ENCODE measurements at regions not wholly inside any gene's neighbourhood (a gene's known extent, or its start where the extent isn't known, plus 50 kb on each side); places are given as distances from the start of the nearest gene placed in this dataset.
"Not testable (repeated sequence)": the region's sequence is repeated elsewhere in the genome, so short reads cannot be mapped to it uniquely, and the experiment has no call there.

DNA sequence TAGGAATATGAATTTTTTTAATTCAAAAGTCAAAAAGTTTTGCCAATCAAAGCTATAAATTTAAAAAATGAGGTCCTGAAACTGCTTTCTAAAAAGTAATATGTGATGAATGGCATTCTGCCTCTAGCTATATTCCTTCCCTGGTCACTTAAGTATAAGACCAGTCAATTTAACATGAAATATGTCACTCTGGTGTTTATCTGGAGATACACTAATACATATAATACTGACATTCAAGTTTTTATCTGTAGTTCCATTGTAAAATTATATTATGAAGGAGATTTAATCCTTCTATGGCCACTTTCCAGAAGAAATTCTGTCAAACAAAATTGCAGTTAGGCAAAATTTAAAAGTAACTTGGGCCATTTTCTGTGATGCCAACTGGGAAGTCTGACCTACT is 236.8 kb downstream of the CNTN3 start:
- no peaks in the 10 kb centered on the region for H3K36me3 Mint-ChIP-seq
- no peak for DNase-seq
- Histone ChIP-seq H3K4me1 (ENCODE audit: control insufficient read depth in 1 of 2, insufficient read depth in 2 of 2, low read length in 2 of 2) (no peaks in the 10 kb centered on the region), H3K36me3 (replicated peaks in 1 of 2; ENCODE audit: control insufficient read depth in 1 of 2, insufficient read depth in 2 of 2, low read length in 2 of 2) (no peaks in the 10 kb centered on the region), H3K27ac (ENCODE audit: low read depth in 1 of 2, low read length in 2 of 2) (no peak overlapping the region), H3K4me2 (replicated peaks; ENCODE audit: extremely low read depth, low read length, poor library complexity, severe bottlenecking) (no peak overlapping the region), H3K79me2 (ENCODE audit: insufficient read depth, low read length) (no peaks in the 10 kb centered on the region), H3K4me3 (replicated peaks in 1 of 3; ENCODE audit: low read depth in 2 of 3, low read length in 3 of 3) (no peak overlapping the region), H4K20me1 (ENCODE audit: insufficient read depth, low read length) (no peaks in the 10 kb centered on the region), H3K9me3 (replicated peaks in 1 of 2; ENCODE audit: control insufficient read depth in 1 of 2, insufficient read depth in 1 of 2, low read length in 2 of 2) (peaks cover 2 to 7% of the 10 kb centered on the region in 2 donors), H2AFZ (ENCODE audit: insufficient read depth, low read depth, low read length, poor library complexity, severe bottlenecking) (no peak overlapping the region), H3K27me3 (ENCODE audit: control insufficient read depth in 2 of 2, insufficient read depth in 2 of 2, low read length in 2 of 2) (no peaks in the 10 kb centered on the region), H3K9ac (ENCODE audit: insufficient read depth, low read length, poor library complexity, severe bottlenecking) (no peak overlapping the region)
- intact Hi-C loops (cut with micrococcal nuclease), result no loop called here
- TF ChIP-seq CTCF (IDR thresholded peaks at IDR 0.05), result no peak
- no peak overlapping the region for H3K27ac Mint-ChIP-seq
- no peaks in the 10 kb centered on the region for H3K4me1 Mint-ChIP-seq
- peaks cover 0 to 12% (median 0%) of the 10 kb centered on the region in 7 donors for H3K9me3 Mint-ChIP-seq
- H3K27me3 Mint-ChIP-seq (ENCODE audit: low read depth in 3 of 3), result peaks cover 0 to under 1% (median 0%) of the 10 kb centered on the region in 3 donors
- no peak overlapping the region for H3K4me3 Mint-ChIP-seq

- H3K79me2 ChIP-seq (ENCODE audit: insufficient read depth, low read length); H4K20me1 ChIP-seq (ENCODE audit: insufficient read depth, low read length); H3K4me3 Mint-ChIP-seq; H3K27me3 Mint-ChIP-seq (ENCODE audit: low read depth in 3 of 3); H3K36me3 Mint-ChIP-seq; H3K27me3 ChIP-seq (ENCODE audit: control insufficient read depth in 2 of 2, insufficient read depth in 2 of 2, low read length in 2 of 2); H3K27ac ChIP-seq (ENCODE audit: low read depth in 1 of 2, low read length in 2 of 2); H3K27ac Mint-ChIP-seq; H3K36me3 ChIP-seq (replicated peaks in 1 of 2; ENCODE audit: control insufficient read depth in 1 of 2, insufficient read depth in 2 of 2, low read length in 2 of 2); H2AFZ ChIP-seq (ENCODE audit: insufficient read depth, low read depth, low read length, poor library complexity, severe bottlenecking); H3K9me3 ChIP-seq (replicated peaks in 1 of 2; ENCODE audit: control insufficient read depth in 1 of 2, insufficient read depth in 1 of 2, low read length in 2 of 2); H3K4me1 ChIP-seq (ENCODE audit: control insufficient read depth in 1 of 2, insufficient read depth in 2 of 2, low read length in 2 of 2); intact Hi-C loops (cut with micrococcal nuclease); H3K4me1 Mint-ChIP-seq; H3K4me2 ChIP-seq (replicated peaks; ENCODE audit: extremely low read depth, low read length, poor library complexity, severe bottlenecking); H3K9ac ChIP-seq (ENCODE audit: insufficient read depth, low read length, poor library complexity, severe bottlenecking); H3K4me3 ChIP-seq (replicated peaks in 1 of 3; ENCODE audit: low read depth in 2 of 3, low read length in 3 of 3); DNase-seq: not testable (repeated sequence)
- WGBS (ENCODE audit: insufficient coverage), result no CpG with 5 or more reads among the region's 2 CpGs
- peaks cover 0 to 14% (median 0%) of the 10 kb centered on the region in 7 donors for H3K9me3 Mint-ChIP-seq
Measured at GRCh38 chr3:74376323-74376722, 238.1 kb downstream of the CNTN3 start.

Data from CD14-positive monocyte (primary cell).